ENCODE measurements at regions not wholly inside any gene's neighbourhood (a gene's known extent, or its start where the extent isn't known, plus 50 kb on each side); places are given as distances from the start of the nearest gene placed in this dataset.

GRCh38 chr13:75174481-75174880 lies 307.5 kb downstream of the TBC1D4 start:
- intact Hi-C loops (cut with DNase I): no loop called here
- no peak for TF ChIP-seq POLR2A (IDR thresholded peaks at IDR 0.05)
- TF ChIP-seq, protein P1, sequence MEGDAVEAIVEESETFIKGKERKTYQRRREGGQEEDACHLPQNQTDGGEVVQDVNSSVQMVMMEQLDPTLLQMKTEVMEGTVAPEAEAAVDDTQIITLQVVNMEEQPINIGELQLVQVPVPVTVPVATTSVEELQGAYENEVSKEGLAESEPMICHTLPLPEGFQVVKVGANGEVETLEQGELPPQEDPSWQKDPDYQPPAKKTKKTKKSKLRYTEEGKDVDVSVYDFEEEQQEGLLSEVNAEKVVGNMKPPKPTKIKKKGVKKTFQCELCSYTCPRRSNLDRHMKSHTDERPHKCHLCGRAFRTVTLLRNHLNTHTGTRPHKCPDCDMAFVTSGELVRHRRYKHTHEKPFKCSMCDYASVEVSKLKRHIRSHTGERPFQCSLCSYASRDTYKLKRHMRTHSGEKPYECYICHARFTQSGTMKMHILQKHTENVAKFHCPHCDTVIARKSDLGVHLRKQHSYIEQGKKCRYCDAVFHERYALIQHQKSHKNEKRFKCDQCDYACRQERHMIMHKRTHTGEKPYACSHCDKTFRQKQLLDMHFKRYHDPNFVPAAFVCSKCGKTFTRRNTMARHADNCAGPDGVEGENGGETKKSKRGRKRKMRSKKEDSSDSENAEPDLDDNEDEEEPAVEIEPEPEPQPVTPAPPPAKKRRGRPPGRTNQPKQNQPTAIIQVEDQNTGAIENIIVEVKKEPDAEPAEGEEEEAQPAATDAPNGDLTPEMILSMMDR (IDR thresholded peaks at IDR 0.05): no peak
- no peak for TF ChIP-seq POLR2AphosphoS5 (IDR thresholded peaks at IDR 0.05; ENCODE audit: insufficient read depth in 1 of 2, low read depth in 1 of 2)
- no peak overlapping the region for H3K27ac ChIP-seq
- H3K27me3 ChIP-seq: no peaks in the 10 kb centered on the region
- no peaks in the 10 kb centered on the region for H3K9me3 ChIP-seq
- no peaks in the 10 kb centered on the region for H3K36me3 ChIP-seq
- H3K4me1 ChIP-seq: no peaks in the 10 kb centered on the region
- no peak for DNase-seq (ENCODE audit: extremely low spot score in 2 of 2)
- no peak overlapping the region for H3K4me3 ChIP-seq

DNA sequence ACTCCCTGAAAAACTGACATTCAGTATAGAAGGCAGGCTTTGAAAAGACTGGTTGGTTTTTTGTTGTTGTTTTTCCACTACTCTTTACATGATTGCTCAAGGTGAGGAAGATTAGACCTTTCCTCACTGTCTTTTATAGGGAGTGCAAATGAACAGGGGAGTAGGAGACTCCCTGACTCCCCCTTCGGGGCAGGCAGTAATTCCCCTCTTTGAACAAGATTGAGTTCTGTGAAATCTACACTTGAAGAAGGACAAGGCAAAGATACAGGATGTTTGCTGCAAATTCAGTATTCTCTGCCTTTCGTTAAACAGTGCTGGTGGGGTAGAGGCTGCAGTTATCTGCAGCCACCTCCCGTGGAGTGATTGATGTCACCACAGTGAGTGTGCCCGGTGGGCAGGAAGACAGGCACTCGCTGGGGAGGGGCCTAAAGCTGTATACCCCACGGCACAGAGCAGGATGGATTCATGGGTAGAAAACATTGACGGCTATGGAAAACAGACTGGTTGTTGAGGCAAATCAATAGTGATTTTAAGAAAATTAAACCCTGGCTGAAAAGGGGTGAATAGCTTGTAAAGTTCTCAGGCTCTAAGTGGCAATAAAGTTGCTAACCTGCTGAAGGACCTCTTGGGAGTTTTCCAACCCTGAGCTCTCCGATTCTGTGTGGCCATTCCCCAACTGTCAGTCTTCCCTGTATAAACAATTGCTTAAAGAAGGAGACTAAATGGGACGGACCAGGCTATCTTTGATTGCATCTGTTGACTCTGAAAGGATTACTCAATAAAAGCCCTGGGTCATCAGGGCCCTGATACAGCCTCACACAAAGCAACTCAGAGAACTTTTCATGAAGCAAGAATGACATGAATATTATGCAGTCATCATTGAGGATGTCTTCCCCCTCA lies 308.3 kb downstream of the TBC1D4 start:
- no peak for DNase-seq (ENCODE audit: extremely low spot score in 2 of 2)
- H3K27ac ChIP-seq: no peak overlapping the region
- no peaks in the 10 kb centered on the region for H3K27me3 ChIP-seq
- TF ChIP-seq POLR2A (IDR thresholded peaks at IDR 0.05): no peak
- TF ChIP-seq, protein P1 (IDR thresholded peaks at IDR 0.05): no peak
- no peak for TF ChIP-seq POLR2AphosphoS5 (IDR thresholded peaks at IDR 0.05; ENCODE audit: insufficient read depth in 1 of 2, low read depth in 1 of 2)
- no peak overlapping the region for H3K4me3 ChIP-seq
- intact Hi-C loops (cut with DNase I): no loop called here
- no peaks in the 10 kb centered on the region for H3K9me3 ChIP-seq
- H3K4me1 ChIP-seq: no peaks in the 10 kb centered on the region
- no peaks in the 10 kb centered on the region for H3K36me3 ChIP-seq

DNA sequence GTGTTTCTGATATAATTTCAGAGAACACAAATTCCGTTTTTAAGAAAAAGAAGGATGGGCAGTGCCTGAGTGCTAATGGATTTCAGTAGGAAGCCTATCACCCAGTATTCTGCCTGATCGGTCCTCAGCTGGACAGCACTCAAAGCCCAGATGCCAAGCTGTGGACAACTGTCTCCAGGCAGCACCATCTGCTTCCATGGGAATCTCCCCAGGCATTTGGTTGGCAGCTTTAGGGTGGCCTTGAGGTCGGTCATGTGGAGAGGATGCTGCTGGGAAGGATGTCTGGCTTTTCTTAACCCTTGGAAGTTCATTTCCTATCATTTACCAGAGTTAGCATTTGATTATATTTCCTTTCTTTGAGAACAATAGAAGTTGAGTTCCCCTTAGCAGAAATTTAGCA lies 311.7 kb downstream of the TBC1D4 start:
- no peak for DNase-seq (ENCODE audit: extremely low spot score in 2 of 2)
- Histone ChIP-seq H3K9me3 (no peaks in the 10 kb centered on the region), H3K27ac (no peak overlapping the region), H3K36me3 (no peaks in the 10 kb centered on the region), H3K4me3 (no peak overlapping the region), H3K27me3 (no peaks in the 10 kb centered on the region), H3K4me1 (no peaks in the 10 kb centered on the region)
- TF ChIP-seq POLR2A (IDR thresholded peaks at IDR 0.05) (no peak), POLR2AphosphoS5 (IDR thresholded peaks at IDR 0.05; ENCODE audit: insufficient read depth in 1 of 2, low read depth in 1 of 2) (no peak)
- TF ChIP-seq, protein P1 (IDR thresholded peaks at IDR 0.05): no peak
- intact Hi-C loops (cut with DNase I): no loop called here

DNA sequence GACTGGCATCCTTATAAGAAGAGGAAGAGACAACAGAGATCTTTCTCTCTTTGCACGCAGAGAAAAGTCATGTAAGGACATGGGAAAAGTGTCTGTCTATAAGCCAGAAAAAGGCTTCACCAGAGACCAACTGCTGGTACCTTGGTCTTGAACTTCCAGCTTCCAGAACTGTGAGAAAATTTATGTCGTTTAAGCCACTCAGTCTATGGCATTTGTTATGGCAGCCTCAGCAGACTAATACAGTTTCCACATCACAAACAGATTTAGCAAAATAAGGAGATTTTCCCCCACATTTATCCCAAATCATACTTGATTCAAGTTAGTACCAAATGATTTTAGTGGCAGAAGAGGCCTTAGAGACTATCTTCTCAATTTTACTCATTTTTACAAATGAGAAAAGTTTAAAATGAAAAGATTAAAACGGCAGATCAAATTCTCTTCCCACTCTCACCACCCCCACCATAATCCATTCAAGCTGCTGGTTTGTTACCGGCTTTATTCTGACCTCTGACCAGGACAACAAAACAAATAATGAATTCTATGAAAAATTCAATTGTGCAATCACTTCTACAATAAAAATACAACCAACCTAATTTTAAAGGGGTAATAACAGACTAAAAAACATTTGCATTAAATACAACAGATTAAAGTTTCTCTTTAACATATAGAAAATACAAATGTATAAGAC lies 316.3 kb downstream of the TBC1D4 start:
- no peaks in the 10 kb centered on the region for H3K4me1 ChIP-seq
- no peak for TF ChIP-seq POLR2AphosphoS5 (IDR thresholded peaks at IDR 0.05; ENCODE audit: insufficient read depth in 1 of 2, low read depth in 1 of 2)
- TF ChIP-seq, protein P1 (IDR thresholded peaks at IDR 0.05): no peak
- no peak for TF ChIP-seq POLR2A (IDR thresholded peaks at IDR 0.05)
- no peaks in the 10 kb centered on the region for H3K36me3 ChIP-seq
- no peaks in the 10 kb centered on the region for H3K9me3 ChIP-seq
- no peaks in the 10 kb centered on the region for H3K27me3 ChIP-seq
- H3K4me3 ChIP-seq: no peak overlapping the region
- no peak for DNase-seq (ENCODE audit: extremely low spot score in 2 of 2)
- no peak overlapping the region for H3K27ac ChIP-seq
- intact Hi-C loops (cut with DNase I): no loop called here

DNA sequence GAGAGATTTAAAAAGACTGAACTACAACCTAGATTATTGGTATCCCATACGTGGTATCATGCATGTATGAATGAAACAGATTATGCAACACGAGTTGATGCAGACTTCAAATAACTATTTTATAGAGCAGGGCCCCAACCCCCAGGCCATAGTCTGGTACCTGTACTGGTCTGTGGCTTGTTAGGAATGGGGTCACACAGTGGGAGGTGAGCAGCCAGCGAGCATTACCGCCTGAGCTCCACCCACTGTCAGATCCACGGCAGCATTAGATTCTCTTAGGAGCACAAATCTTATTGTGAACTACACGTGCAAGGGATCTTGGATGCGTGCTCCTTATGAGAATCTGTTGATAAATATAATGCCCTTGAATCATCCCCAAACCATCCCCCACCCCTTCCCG lies 320.2 kb downstream of the TBC1D4 start:
- H3K4me1 ChIP-seq: no peaks in the 10 kb centered on the region
- H3K27me3 ChIP-seq: no peaks in the 10 kb centered on the region
- no peak for DNase-seq (ENCODE audit: extremely low spot score in 2 of 2)
- intact Hi-C loops (cut with DNase I): no loop called here
- TF ChIP-seq POLR2AphosphoS5 (IDR thresholded peaks at IDR 0.05; ENCODE audit: insufficient read depth in 1 of 2, low read depth in 1 of 2) (no peak), POLR2A (IDR thresholded peaks at IDR 0.05) (no peak)
- TF ChIP-seq, protein P1 (IDR thresholded peaks at IDR 0.05): no peak
- no peak overlapping the region for H3K27ac ChIP-seq
- no peaks in the 10 kb centered on the region for H3K9me3 ChIP-seq
- H3K4me3 ChIP-seq: no peak overlapping the region
- no peaks in the 10 kb centered on the region for H3K36me3 ChIP-seq
